HEK293 (cell line): ENCODE measurements at regions not wholly inside any gene's neighbourhood (a gene's known extent, or its start where the extent isn't known, plus 50 kb on each side); places are given as distances from the start of the nearest gene placed in this dataset.

ENCODE experiments used
- CTCF ChIA-PET: fragments of 350-600 bp; formaldehyde crosslinking; extraction: SDS; loops from one replicate; lab custom pipeline; 2021; ENCODE audit warnings: antibody characterized with exemption; lab: Yijun Ruan, JAX
- POLR2A ChIA-PET: fragments of 300-600 bp; formaldehyde crosslinking; extraction: SDS; loops from one replicate; lab custom pipeline; 2020; ENCODE audit warnings: antibody characterized with exemption, inconsistent platforms; lab: Yijun Ruan, JAX
- H3K27ac ChIP-seq: fragments of 200-500 bp; sonication (Bioruptor generic); 2 replicates; pipeline ENCODE4 v1.5.1; 2014; ENCODE audit warnings: low read depth, low read length, control low read depth, inconsistent platforms; ENCODE audit errors: extremely low read depth
- H3K36me3 ChIP-seq, 2 experiments: fragments of 200-500 bp in 1 of 2; sonication (Bioruptor generic) in 1 of 2; 1 replicate in 1 of 2; 2 replicates in 1 of 2; pipeline ENCODE4 v1.5.1; 2014 to 2017; ENCODE audit warnings: inconsistent platforms in 2 of 2, low read length in 2 of 2; ENCODE audit not compliant: control insufficient read depth in 2 of 2, insufficient read depth in 1 of 2
- H3K4me1 ChIP-seq: fragments of 200-500 bp; sonication (Bioruptor generic); 2 replicates; pipeline ENCODE4 v1.5.1; 2014; ENCODE audit warnings: mild to moderate bottlenecking, low read length, inconsistent platforms; ENCODE audit not compliant: control insufficient read depth, insufficient read depth
- H3K4me3 ChIP-seq: 2 replicates; pipeline ENCODE4 v1.5.1; 2011; ENCODE audit warnings: low read depth, mild to moderate bottlenecking, control low read depth, low read length, moderate library complexity
- H3K9me3 ChIP-seq: fragments of 200-500 bp; sonication (Bioruptor generic); 2 replicates; pipeline ENCODE4 v1.5.1; 2014; ENCODE audit warnings: low read depth, low read length, inconsistent platforms; ENCODE audit not compliant: control insufficient read depth, insufficient read depth
- ATF2 ChIP-seq: fragments of 450-650 bp; formaldehyde crosslinking; IDR thresholded peaks from 2 replicates; pipeline ENCODE4 v1.5.1; 2016; ENCODE audit warnings: missing biosample characterization, missing genetic modification characterization, low read depth
- EGR2 ChIP-seq: fragments of 450-650 bp; formaldehyde crosslinking; IDR thresholded peaks from 2 replicates; pipeline ENCODE4 v1.5.1; 2016; ENCODE audit warnings: low read depth, missing biosample characterization, missing genetic modification characterization
- GLIS1 ChIP-seq: fragments of 450-650 bp; formaldehyde crosslinking; IDR thresholded peaks from 2 replicates; pipeline ENCODE4 v1.5.1; 2016; ENCODE audit warnings: missing biosample characterization, missing genetic modification characterization
- SALL2 ChIP-seq: fragments of 450-650 bp; formaldehyde crosslinking; IDR thresholded peaks from 2 replicates; pipeline ENCODE4 v1.5.0; 2017; ENCODE audit warnings: missing biosample characterization, mild to moderate bottlenecking, missing genetic modification characterization, borderline replicate concordance
- WT1 ChIP-seq: fragments of 450-650 bp; formaldehyde crosslinking; IDR thresholded peaks from 2 replicates; pipeline ENCODE4 v1.5.1; 2016; ENCODE audit warnings: missing biosample characterization, missing genetic modification characterization
- ZFHX2 ChIP-seq: fragments of 450-650 bp; formaldehyde crosslinking; conservative IDR thresholded peaks from 2 replicates; pipeline ENCODE4 v1.5.1; 2016; ENCODE audit warnings: missing biosample characterization, missing genetic modification characterization
- ZNF10 ChIP-seq: fragments of 450-650 bp; formaldehyde crosslinking; IDR thresholded peaks from 2 replicates; pipeline ENCODE4 v1.5.1; 2017; ENCODE audit warnings: missing biosample characterization, missing genetic modification characterization
- ZNF112 ChIP-seq: fragments of 450-650 bp; formaldehyde crosslinking; IDR thresholded peaks from 2 replicates; pipeline ENCODE4 v1.5.0; 2017; ENCODE audit warnings: missing biosample characterization, missing genetic modification characterization
- ZNF23 ChIP-seq: fragments of 450-650 bp; formaldehyde crosslinking; IDR thresholded peaks from 2 replicates; pipeline ENCODE4 v1.5.1; 2016; ENCODE audit warnings: missing biosample characterization, missing genetic modification characterization, borderline replicate concordance
- ZNF692 ChIP-seq: fragments of 450-650 bp; formaldehyde crosslinking; IDR thresholded peaks from 2 replicates; pipeline ENCODE4 v1.5.1; 2016; ENCODE audit warnings: missing biosample characterization, missing genetic modification characterization
- TF ChIP-seq, protein P1 (sequence below): fragments of 450-650 bp; formaldehyde crosslinking; IDR thresholded peaks from 2 replicates; pipeline ENCODE4 v1.5.1; 2016; ENCODE audit warnings: missing biosample characterization, missing genetic modification characterization
- TF ChIP-seq, protein P2 (sequence below): fragments of 450-650 bp; formaldehyde crosslinking; IDR thresholded peaks from 2 replicates; pipeline ENCODE4 v1.5.1; 2017; ENCODE audit warnings: missing biosample characterization, missing genetic modification characterization

- ChIA-PET CTCF (no interaction called here), POLR2A (no interaction called here)
- no peak overlapping the region for H3K27ac ChIP-seq
- 0 out of 2 replicates have a peak, but pooled peaks cover 3% of the 10 kb centered on the region for H3K4me1 ChIP-seq
- no peak overlapping the region for H3K4me3 ChIP-seq
- TF ChIP-seq ZNF10 (tag by site-specific recombination), result peak; percentile 69; the same call in 1 of the 2 replicates
- no peak for TF ChIP-seq ZNF112 (tag by site-specific recombination)
- no peaks in the 10 kb centered on the region for H3K36me3 ChIP-seq
- H3K9me3 ChIP-seq, result no peaks in the 10 kb centered on the region
Observed at GRCh38 chr2:217623281-217623912, 379.4 kb downstream of the TNS1 start.

DNA sequence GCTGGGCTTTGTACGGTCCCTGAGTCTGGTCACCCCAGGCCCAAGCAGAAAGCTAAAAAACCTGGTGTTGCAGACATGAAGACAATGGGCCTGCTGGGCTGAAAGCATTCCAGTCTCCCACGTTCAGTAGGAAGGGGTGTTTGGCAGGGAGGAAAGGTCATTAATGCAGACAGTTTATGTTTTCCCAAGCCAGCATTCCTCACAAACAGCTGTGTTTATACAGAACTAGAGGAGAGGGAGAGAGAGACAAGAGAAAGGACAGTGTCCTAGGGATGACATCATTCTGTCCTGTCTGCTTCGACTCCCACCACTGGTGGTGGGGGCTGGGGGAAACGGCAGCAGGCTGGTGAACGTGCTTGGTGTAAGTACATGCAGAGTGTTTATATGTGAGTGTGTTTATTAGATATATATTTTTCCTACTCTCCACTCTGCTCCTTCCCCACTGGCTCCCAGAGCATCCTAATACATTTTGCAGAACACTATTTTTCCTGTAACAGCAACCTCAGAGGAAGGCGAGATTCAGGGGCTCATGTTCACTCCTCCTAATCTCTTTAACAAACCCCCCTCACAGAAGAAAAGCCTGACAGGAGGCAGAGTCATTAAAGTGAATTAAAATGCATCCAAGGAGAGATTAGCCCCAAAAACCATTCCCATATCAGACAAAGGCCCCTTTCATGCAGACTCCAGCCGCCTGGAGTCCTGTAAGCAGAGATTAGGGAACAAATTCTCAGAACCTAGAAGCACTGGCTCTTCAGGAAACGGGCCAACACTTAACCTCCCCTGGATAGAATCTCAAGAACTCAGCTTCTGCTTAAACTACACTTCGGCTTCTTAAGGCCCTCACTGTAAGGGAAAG lies 380.4 kb downstream of the TNS1 start:
- POLR2A ChIA-PET, result interaction anchor here (0.9 kb wide), 1 partner anchor 229 kb away, joined by 3 read pairs; no protein-coding TSS in a partner anchor
- H3K4me3 ChIP-seq, result no peak overlapping the region
- TF ChIP-seq, protein P1, sequence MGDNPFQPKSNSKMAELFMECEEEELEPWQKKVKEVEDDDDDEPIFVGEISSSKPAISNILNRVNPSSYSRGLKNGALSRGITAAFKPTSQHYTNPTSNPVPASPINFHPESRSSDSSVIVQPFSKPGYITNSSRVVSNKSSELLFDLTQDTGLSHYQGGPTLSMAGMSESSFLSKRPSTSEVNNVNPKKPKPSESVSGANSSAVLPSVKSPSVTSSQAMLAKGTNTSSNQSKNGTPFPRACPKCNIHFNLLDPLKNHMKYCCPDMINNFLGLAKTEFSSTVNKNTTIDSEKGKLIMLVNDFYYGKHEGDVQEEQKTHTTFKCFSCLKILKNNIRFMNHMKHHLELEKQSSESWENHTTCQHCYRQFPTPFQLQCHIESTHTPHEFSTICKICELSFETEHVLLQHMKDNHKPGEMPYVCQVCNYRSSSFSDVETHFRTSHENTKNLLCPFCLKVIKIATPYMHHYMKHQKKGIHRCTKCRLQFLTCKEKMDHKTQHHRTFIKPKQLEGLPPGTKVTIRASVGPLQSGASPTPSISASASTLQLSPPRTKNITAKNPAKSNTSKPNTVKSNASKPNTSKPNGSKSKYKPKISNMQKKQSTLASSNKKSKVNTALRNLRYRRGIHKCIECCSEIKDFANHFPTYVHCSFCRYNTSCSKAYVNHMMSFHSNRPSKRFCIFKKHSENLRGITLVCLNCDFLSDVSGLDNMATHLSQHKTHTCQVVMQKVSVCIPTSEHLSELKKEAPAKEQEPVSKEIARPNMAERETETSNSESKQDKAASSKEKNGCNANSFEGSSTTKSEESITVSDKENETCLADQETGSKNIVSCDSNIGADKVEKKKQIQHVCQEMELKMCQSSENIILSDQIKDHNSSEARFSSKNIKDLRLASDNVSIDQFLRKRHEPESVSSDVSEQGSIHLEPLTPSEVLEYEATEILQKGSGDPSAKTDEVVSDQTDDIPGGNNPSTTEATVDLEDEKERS (tag by site-specific recombination), result no peak
- TF ChIP-seq SALL2 (tag by site-specific recombination) (no peak), ZNF692 (tag by site-specific recombination) (0 out of 2 replicates have a peak, but pooled peaks have one; percentile 25), EGR2 (tag by site-specific recombination) (peak; percentile 42; the same call in 1 of the 2 replicates), ATF2 (tag by site-specific recombination) (peak; percentile 63), WT1 (tag by site-specific recombination) (peak; percentile 52; the same call in 1 of the 2 replicates), ZFHX2 (tag by site-specific recombination) (peak; percentile 61), ZNF23 (tag by site-specific recombination) (no peak), GLIS1 (tag by site-specific recombination) (0 out of 2 replicates have a peak, but pooled peaks have one; percentile 14)
- TF ChIP-seq, protein P2, sequence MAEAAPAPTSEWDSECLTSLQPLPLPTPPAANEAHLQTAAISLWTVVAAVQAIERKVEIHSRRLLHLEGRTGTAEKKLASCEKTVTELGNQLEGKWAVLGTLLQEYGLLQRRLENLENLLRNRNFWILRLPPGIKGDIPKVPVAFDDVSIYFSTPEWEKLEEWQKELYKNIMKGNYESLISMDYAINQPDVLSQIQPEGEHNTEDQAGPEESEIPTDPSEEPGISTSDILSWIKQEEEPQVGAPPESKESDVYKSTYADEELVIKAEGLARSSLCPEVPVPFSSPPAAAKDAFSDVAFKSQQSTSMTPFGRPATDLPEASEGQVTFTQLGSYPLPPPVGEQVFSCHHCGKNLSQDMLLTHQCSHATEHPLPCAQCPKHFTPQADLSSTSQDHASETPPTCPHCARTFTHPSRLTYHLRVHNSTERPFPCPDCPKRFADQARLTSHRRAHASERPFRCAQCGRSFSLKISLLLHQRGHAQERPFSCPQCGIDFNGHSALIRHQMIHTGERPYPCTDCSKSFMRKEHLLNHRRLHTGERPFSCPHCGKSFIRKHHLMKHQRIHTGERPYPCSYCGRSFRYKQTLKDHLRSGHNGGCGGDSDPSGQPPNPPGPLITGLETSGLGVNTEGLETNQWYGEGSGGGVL, result peak; percentile 81
- TF ChIP-seq, all 188 proteins: peak for 7
- no peaks in the 10 kb centered on the region for H3K9me3 ChIP-seq
- CTCF ChIA-PET, result interaction anchor here (0.7 to 1.1 kb wide), 2 partner anchors 28 to 33 kb away, joined by 3 to 7 read pairs; no protein-coding TSS in a partner anchor
- H3K4me1 ChIP-seq, result 0 out of 2 replicates have a peak, but pooled peaks cover 3% of the 10 kb centered on the region
- H3K36me3 ChIP-seq, result no peaks in the 10 kb centered on the region
- no peak overlapping the region for H3K27ac ChIP-seq
